ENCODE measurements at regions not wholly inside any gene's neighbourhood (a gene's known extent, or its start where the extent isn't known, plus 50 kb on each side); places are given as distances from the start of the nearest gene placed in this dataset.

DNA sequence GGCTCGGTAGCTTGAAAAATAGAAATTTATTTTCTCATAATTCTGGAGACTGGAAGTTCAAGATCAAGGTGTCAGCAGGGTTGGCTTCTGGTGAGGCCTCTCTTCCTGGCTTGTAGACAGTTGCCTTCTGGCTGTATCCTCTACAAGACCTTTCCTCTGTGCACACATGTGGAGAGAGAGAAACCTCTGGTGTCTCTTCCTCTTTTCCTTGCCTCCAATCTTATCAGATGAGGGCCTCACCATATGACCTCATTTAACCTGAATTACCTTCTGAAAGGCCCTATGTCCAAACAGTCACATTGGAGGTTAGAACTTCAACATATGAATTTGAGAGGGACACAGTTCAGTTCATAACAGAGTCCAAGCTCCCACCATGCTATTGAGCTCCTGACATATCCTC, 166.4 kb downstream of the TTC8 start:
- H3K4me3 ChIP-seq = no peak overlapping the region
- TF ChIP-seq, protein P1, sequence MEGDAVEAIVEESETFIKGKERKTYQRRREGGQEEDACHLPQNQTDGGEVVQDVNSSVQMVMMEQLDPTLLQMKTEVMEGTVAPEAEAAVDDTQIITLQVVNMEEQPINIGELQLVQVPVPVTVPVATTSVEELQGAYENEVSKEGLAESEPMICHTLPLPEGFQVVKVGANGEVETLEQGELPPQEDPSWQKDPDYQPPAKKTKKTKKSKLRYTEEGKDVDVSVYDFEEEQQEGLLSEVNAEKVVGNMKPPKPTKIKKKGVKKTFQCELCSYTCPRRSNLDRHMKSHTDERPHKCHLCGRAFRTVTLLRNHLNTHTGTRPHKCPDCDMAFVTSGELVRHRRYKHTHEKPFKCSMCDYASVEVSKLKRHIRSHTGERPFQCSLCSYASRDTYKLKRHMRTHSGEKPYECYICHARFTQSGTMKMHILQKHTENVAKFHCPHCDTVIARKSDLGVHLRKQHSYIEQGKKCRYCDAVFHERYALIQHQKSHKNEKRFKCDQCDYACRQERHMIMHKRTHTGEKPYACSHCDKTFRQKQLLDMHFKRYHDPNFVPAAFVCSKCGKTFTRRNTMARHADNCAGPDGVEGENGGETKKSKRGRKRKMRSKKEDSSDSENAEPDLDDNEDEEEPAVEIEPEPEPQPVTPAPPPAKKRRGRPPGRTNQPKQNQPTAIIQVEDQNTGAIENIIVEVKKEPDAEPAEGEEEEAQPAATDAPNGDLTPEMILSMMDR (IDR thresholded peaks at IDR 0.05) = no peak
- no peak overlapping the region for H3K27ac ChIP-seq
- no peak for DNase-seq (ENCODE audit: low spot score)

DNA sequence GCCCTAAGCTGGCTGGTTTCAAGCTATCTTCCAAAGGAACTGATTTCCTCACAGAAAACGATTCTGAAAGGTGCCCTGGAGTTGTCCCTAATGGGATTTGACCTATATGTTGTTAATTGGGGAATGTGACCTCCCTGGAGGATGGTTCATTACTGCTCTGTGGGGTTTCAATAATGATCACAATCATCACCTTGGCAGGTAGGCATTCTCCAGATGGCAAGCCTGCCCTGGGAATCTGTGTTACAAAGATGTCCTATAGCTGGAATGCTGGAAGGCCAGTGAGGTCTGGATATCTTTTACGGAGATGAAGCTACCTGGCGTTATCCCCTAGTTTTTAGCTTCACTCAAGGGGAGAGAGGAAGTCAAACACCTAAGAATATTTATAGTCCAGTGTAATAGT, 167.6 kb downstream of the TTC8 start:
- no peak for DNase-seq (ENCODE audit: low spot score)
- TF ChIP-seq, protein P1 (IDR thresholded peaks at IDR 0.05) = no peak
- H3K27ac ChIP-seq = no peak overlapping the region
- no peak overlapping the region for H3K4me3 ChIP-seq

DNA sequence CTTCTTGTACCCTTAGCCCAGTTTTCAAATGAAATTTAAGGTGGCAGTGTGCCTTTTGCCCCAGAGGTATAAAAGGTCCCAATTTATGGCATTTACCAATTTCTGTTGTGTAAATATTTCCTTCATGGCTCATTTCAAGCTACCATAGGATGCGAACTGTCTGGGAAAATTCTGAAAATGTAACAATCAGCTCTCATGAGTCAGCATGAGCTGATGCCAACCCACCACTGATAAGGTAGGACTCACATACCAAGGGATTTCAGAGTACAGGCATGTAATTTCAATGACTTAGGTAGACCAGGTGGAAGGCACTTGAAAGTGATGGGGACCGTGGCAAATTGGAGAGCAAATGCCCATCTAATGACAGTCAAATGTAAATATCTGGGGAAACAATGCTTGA, 169.5 kb downstream of the TTC8 start:
- Histone ChIP-seq H3K27ac (no peak overlapping the region), H3K4me3 (no peak overlapping the region)
- TF ChIP-seq, protein P1 (IDR thresholded peaks at IDR 0.05) = no peak
- no peak for DNase-seq (ENCODE audit: low spot score)

DNA sequence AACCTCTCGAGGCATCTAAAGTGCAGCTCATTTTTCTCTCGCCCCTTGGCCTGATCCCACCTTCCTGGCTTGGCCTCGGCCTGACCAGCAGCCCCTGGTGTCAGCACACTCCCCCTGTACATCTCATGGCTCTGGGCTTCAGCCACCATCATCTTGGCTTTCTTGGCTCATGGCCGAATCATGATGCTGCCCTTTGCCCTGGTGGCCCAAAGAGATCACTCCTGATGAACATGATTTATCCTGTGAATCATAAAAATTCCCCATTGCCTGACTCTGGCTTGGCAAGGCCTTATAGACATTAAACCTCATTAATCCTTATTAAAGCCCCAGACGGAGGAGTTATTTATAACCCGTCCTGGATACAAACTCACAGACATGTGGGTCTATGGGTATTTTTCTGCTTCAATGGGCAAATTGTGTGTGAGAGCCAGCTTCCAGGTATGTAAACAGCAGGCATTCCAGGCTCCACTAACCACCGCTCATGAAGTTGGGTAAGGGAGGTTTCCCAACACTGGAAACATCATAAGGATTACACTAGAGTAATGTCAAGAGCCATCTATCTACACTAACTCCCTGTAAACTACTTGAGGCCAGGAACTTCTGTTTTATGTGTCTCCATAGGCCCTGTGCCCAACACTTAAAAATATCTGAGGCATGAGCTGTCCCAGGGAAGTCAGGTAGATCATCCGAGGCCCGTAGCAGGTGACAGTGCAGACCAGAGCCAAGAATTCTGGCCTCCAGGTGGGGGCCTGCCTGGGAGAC, 171.2 kb downstream of the TTC8 start:
- Histone ChIP-seq H3K4me3 (no peak overlapping the region), H3K27ac (no peak overlapping the region)
- DNase-seq (ENCODE audit: low spot score) = no peak
- TF ChIP-seq, protein P1 (IDR thresholded peaks at IDR 0.05) = no peak

DNA sequence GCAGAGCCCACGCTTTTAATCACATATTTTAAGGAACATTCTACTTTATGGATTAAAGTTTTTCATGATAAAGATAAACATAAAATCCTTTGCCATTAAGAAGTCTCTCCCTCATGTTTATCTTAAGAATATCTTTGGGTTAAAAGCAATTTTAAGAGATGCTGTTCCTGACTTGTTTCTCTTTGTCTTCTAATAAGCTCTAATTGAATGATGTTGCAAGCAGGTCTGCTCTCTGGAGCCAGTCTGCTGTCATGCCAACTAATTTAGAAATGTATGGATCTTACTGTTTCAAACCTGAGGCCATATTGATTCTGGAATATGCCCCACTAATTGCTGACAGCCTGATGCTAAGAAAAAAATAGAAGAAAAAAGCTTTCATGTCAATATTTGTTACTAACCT, 173.6 kb downstream of the TTC8 start:
- DNase-seq (ENCODE audit: low spot score) = no peak
- TF ChIP-seq, protein P1 (IDR thresholded peaks at IDR 0.05) = no peak
- H3K4me3 ChIP-seq = no peak overlapping the region
- no peak overlapping the region for H3K27ac ChIP-seq

DNA sequence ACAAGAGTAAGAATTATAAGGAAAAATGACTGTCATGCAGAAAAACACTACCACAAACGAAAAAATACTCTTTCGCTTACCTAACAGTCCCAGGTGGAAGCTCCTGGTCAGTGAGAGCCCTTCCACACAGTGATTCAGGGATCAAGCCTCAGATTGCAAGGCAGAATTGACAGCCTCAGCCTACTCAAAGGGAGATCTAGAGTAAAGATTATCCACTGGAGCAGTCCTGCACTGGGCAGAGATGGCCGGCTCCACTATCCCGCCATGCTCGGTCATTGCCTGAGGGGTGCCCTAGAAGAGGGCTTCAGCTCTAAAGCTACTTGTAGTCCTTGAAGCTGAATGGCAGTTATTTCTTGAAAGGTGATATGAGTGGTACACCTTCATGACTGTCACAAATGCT, 174.7 kb downstream of the TTC8 start:
- H3K27ac ChIP-seq = no peak overlapping the region
- no peak for DNase-seq (ENCODE audit: low spot score)
- H3K4me3 ChIP-seq = no peak overlapping the region
- TF ChIP-seq, protein P1 (IDR thresholded peaks at IDR 0.05) = no peak
